ENCODE measurements at regions not wholly inside any gene's neighbourhood (a gene's known extent, or its start where the extent isn't known, plus 50 kb on each side); places are given as distances from the start of the nearest gene placed in this dataset.
A peak's percentile ranks its signal among the peaks of the same experiment; 100 is the strongest.

GRCh38 chr2:203649176-203649814 is 57.1 kb upstream of the CD28 start:
- DNase-seq (ENCODE audit: low read depth, low spot score): no peak
- in situ Hi-C loops (cut with MboI): no loop called here
- H3K27ac ChIP-seq (ENCODE audit: control insufficient read depth, insufficient read depth): no peak overlapping the region
- 0 out of 4 replicates have a peak, but pooled peaks cover 0 to 4% of the 10 kb centered on the region in 2 experiments for H3K27me3 ChIP-seq (replicated peaks in 1 of 2; ENCODE audit: control insufficient read depth in 2 of 2, insufficient read depth in 2 of 2, low read length in 1 of 2)
- no peak for ATAC-seq
- POLR2A ChIA-PET: no interaction called here
- no peaks in the 10 kb centered on the region for H3K4me1 ChIP-seq (ENCODE audit: control insufficient read depth, insufficient read depth, low read length)
- RAD21 ChIA-PET (ENCODE audit: unreplicated experiment): no interaction called here
- intact Hi-C loops (cut with micrococcal nuclease; ENCODE audit: unreplicated experiment): no loop called here
- 63% methylated on average over 4 of the region's 4 CpGs for WGBS (ENCODE audit: insufficient coverage, insufficient replicate concordance, low lambda C conversion rate, missing lambda C conversion rate)
- no peaks in the 10 kb centered on the region; the same call in 2 of the 3 replicates for H3K9me3 ChIP-seq (replicated peaks; ENCODE audit: control insufficient read depth, insufficient read depth, low read length)
- no peak overlapping the region for H3K9ac ChIP-seq (ENCODE audit: control insufficient read depth, insufficient read depth, low read length)
- H3K79me2 ChIP-seq (ENCODE audit: control insufficient read depth, insufficient read depth, low read length): no peaks in the 10 kb centered on the region
- TF ChIP-seq BCLAF1 (IDR thresholded peaks at IDR 0.05): no peak
- no peak for TF ChIP-seq YBX1 (IDR thresholded peaks at IDR 0.05)
- no peak for TF ChIP-seq ZBTB33 (IDR thresholded peaks at IDR 0.05)
- TF ChIP-seq IRF3 (IDR thresholded peaks at IDR 0.05): no peak
- FAIRE-seq: peak; percentile 23
- SMC1A ChIA-PET (ENCODE audit: uncharacterized antibody, unreplicated experiment): no interaction called here
- H2AFZ ChIP-seq (ENCODE audit: control insufficient read depth, low read depth, low read length): no peak overlapping the region
- no peaks in the 10 kb centered on the region for H3K36me3 ChIP-seq (ENCODE audit: control insufficient read depth in 2 of 2, insufficient read depth in 2 of 2, low read length in 1 of 2)
- CTCF ChIA-PET: interaction anchor here (1.6 kb wide), 1 partner anchor 164 kb away, joined by 4 read pairs; no protein-coding TSS in a partner anchor
- BruUV-seq (replicated peaks): no TSS peak
- H3K4me2 ChIP-seq (ENCODE audit: control insufficient read depth, insufficient read depth): no peak overlapping the region
- H4K20me1 ChIP-seq (ENCODE audit: control insufficient read depth, insufficient read depth): no peaks in the 10 kb centered on the region
- H3K4me3 ChIP-seq: no peak overlapping the region

All from GM12878 (cell line).